Ascending aorta (tissue), 2 donors: ENCODE measurements at regions not wholly inside any gene's neighbourhood (a gene's known extent, or its start where the extent isn't known, plus 50 kb on each side); places are given as distances from the start of the nearest gene placed in this dataset.

ENCODE experiments used
- DNase-seq, 2 donors: peaks; one replicate each; pipeline ENCODE4 v3.0.0-alpha.2; 2019; ENCODE audit warnings: low spot score in 2 of 2
- H3K27ac ChIP-seq, 2 donors: fragments of 200-600 bp; sonication (generic); one replicate each; pipeline ENCODE4 v1.5.1; 2016 to 2017; ENCODE audit warnings: mild to moderate bottlenecking in 1 of 2
- H3K27me3 ChIP-seq: fragments of 200-600 bp; sonication (generic); one replicate; pipeline ENCODE4 v1.5.1; 2017
- H3K36me3 ChIP-seq, 2 donors: fragments of 200-600 bp; sonication (generic); one replicate each; pipeline ENCODE4 v1.5.1; 2016
- H3K4me1 ChIP-seq, 2 donors: fragments of 200-600 bp; sonication (generic); one replicate each; pipeline ENCODE4 v1.5.1; 2016 to 2017; ENCODE audit warnings: mild to moderate bottlenecking in 1 of 2
- H3K4me3 ChIP-seq, 2 donors: fragments of 200-600 bp; sonication (generic); one replicate each; pipeline ENCODE4 v1.5.1; 2016 to 2017; ENCODE audit warnings: mild to moderate bottlenecking in 1 of 2
- H3K9me3 ChIP-seq, 2 donors: fragments of 200-600 bp; sonication (generic); one replicate each; pipeline ENCODE4 v1.5.1; 2016
- intact Hi-C: fragments of 100-400 bp; cut with DNase I; formaldehyde crosslinking; loops from one replicate; pipeline ENCODE4 v1.15.1; 2023
- TF ChIP-seq, protein P1 (sequence below), 3 experiments: fragments of 200-600 bp in 2 of 3; fragments of 450-650 bp in 1 of 3; sonication (generic) in 2 of 3; IDR thresholded peaks; one replicate each; pipeline ENCODE4 v1.5.1; 2016 to 2019; ENCODE audit warnings: antibody characterized with exemption in 3 of 3, mild to moderate bottlenecking in 1 of 3, moderate library complexity in 1 of 3

DNA sequence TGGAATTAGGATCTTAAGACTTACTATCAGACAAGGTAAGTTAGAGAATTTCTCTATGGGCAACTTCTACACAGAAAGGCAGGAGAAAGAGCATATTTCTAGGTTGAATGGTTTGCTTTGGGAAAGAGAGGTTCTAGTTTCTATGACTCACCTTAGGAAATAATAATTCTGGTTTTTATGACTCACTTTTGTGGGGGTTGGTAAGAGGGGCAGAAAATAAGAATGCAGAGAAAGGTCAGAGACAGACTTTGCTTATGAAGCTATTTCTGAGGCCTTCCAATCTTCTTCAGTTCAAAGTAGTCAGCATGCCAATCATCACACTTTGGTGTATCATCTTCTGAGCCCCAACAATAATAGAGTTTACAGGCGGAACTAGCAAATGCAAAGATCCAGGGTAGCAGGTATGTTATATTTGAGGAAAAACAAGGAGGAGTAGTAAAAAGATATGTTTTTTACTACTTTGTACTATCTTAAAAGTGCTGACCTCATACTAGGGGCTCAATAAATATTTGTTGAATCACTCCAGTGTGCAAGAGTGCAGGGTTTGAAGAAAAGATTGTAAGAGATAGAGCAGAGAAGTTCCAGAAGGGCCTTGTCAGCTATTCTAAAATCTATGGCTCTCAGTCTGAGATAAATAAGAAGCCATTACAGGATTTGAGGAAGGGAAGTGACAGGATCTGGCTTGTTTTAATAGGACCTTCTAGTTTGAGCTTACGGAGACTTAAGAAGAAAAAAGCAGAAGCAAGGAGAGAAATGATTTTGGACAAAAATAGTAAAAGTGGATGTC is 56.7 kb upstream of the LRFN5 start:
- no peak for DNase-seq
- no peak overlapping the region for H3K27ac ChIP-seq
- H3K9me3 ChIP-seq: no peaks in the 10 kb centered on the region
- H3K4me3 ChIP-seq: no peak overlapping the region
- H3K36me3 ChIP-seq: no peaks in the 10 kb centered on the region
- intact Hi-C loops: no loop called here
- no peaks in the 10 kb centered on the region for H3K27me3 ChIP-seq
- TF ChIP-seq, protein P1, sequence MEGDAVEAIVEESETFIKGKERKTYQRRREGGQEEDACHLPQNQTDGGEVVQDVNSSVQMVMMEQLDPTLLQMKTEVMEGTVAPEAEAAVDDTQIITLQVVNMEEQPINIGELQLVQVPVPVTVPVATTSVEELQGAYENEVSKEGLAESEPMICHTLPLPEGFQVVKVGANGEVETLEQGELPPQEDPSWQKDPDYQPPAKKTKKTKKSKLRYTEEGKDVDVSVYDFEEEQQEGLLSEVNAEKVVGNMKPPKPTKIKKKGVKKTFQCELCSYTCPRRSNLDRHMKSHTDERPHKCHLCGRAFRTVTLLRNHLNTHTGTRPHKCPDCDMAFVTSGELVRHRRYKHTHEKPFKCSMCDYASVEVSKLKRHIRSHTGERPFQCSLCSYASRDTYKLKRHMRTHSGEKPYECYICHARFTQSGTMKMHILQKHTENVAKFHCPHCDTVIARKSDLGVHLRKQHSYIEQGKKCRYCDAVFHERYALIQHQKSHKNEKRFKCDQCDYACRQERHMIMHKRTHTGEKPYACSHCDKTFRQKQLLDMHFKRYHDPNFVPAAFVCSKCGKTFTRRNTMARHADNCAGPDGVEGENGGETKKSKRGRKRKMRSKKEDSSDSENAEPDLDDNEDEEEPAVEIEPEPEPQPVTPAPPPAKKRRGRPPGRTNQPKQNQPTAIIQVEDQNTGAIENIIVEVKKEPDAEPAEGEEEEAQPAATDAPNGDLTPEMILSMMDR (IDR thresholded peaks at IDR 0.05): no peak
- no peaks in the 10 kb centered on the region for H3K4me1 ChIP-seq

DNA sequence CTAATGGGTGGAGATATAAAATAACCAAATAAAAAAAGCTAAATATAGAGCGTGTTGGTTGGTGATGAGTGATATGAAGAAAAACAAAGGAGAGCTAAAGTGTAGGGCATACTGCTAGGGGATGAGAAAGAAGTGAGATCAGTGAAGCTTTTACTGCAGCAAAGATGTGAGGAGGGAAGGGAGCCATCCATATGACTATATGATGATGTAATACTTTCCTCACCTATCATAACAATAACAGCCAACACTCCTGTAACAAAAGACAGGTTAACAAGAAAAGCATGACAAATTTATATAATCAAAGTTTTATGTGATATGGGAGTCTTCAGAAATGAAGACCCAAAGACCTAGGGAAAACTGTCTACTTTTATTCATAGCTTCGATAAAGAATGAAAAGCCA is 57.4 kb upstream of the LRFN5 start:
- Histone ChIP-seq H3K4me1 (no peaks in the 10 kb centered on the region), H3K9me3 (no peaks in the 10 kb centered on the region), H3K27ac (no peak overlapping the region), H3K27me3 (no peaks in the 10 kb centered on the region), H3K36me3 (no peaks in the 10 kb centered on the region), H3K4me3 (no peak overlapping the region)
- intact Hi-C loops: no loop called here
- TF ChIP-seq, protein P1 (IDR thresholded peaks at IDR 0.05): no peak
- no peak for DNase-seq

DNA sequence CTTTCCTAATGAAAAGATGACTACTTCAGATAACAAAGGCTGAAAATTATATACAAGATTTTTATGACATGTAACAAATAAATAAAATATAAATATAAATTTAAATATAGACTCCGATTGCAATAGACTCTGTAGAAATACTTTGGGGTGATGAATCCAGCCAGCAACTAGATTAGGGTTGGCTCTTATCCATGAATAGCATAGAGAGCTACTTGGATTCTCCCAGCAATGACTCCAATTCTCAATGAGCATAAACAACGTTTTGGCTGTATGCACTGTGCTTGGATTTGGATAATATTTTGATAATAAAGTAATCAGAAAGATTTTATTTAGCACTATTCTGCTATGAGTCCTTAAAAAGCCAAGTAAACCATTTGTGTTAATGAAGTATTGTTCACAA is 58.0 kb upstream of the LRFN5 start:
- intact Hi-C loops: no loop called here
- Histone ChIP-seq H3K36me3 (no peaks in the 10 kb centered on the region), H3K9me3 (no peaks in the 10 kb centered on the region), H3K4me1 (no peaks in the 10 kb centered on the region), H3K27me3 (no peaks in the 10 kb centered on the region), H3K4me3 (no peak overlapping the region), H3K27ac (no peak overlapping the region)
- DNase-seq: no peak
- TF ChIP-seq, protein P1 (IDR thresholded peaks at IDR 0.05): no peak

DNA sequence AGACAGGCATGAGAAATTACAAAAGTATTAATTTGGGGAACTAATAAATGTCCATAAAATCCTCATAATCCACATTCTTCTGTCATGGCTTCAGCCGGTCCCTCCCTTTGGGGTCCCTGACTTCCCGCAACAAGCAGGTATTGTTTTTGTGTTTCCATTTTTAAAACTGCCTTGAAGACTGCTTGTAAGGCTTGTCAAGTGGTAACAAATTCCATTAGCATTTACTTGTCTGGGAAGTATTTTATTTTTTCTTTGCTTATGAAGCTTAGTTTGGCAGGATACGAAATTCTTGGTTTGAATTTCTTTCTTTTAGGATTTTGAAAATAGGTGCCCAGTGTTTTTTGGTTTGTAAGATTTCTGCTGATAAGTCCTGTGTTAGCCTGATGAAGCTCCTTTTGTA is 65.3 kb upstream of the LRFN5 start:
- intact Hi-C loops: no loop called here
- DNase-seq: no peak
- H3K27me3 ChIP-seq: no peaks in the 10 kb centered on the region
- TF ChIP-seq, protein P1 (IDR thresholded peaks at IDR 0.05): no peak
- H3K27ac ChIP-seq: no peak overlapping the region
- H3K4me1 ChIP-seq: no peaks in the 10 kb centered on the region
- H3K4me3 ChIP-seq: no peak overlapping the region
- H3K36me3 ChIP-seq: no peaks in the 10 kb centered on the region
- peaks cover 0 to 8% of the 10 kb centered on the region in 2 donors for H3K9me3 ChIP-seq

DNA sequence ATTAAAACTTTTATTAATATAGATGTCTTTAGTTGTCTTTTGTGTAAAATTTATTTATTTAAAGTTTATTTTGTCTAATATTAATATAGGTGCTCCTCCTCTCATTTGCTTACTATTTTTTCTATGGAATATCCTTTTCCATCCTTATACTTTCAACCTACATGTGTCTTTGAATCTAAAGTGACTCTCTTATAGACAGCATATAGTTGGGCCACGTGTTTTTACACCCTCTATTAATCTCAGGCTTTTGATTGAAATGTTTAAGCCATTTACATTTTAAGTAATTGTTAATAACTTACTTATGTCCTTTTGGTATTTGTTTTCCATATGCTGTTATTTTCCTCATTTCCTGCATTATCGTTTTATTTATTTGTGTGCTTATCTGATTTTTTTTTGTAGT is 74.4 kb upstream of the LRFN5 start:
- no peaks in the 10 kb centered on the region for H3K4me1 ChIP-seq
- no peaks in the 10 kb centered on the region for H3K9me3 ChIP-seq
- intact Hi-C loops: no loop called here
- DNase-seq: no peak
- TF ChIP-seq, protein P1 (IDR thresholded peaks at IDR 0.05): no peak
- H3K27me3 ChIP-seq: no peaks in the 10 kb centered on the region
- H3K27ac ChIP-seq: no peak overlapping the region
- no peak overlapping the region for H3K4me3 ChIP-seq
- no peaks in the 10 kb centered on the region for H3K36me3 ChIP-seq
